Lower lobe of right lung (tissue), 2 donors: ENCODE measurements at regions not wholly inside any gene's neighbourhood (a gene's known extent, or its start where the extent isn't known, plus 50 kb on each side); places are given as distances from the start of the nearest gene placed in this dataset.
A peak's percentile ranks its signal among the peaks of the same experiment; 100 is the strongest.

ENCODE experiments used
- ATAC-seq, 2 donors: fragments of 200-7000 bp; cut with Tn5 transposase; one replicate each; pipeline ENCODE4 v1.9.1; 2020 to 2022; ENCODE audit warnings: mild to moderate bottlenecking in 2 of 2, moderate library complexity in 2 of 2
- DNase-seq: peaks from one replicate; pipeline ENCODE4 v3.0.0-alpha.2; 2020
- H3K27ac ChIP-seq: fragments of 200-600 bp; one replicate; pipeline ENCODE4 v1.8.0; 2022
- H3K27me3 ChIP-seq: fragments of 200-600 bp; one replicate; pipeline ENCODE4 v1.8.0; 2022; ENCODE audit warnings: low read depth
- H3K36me3 ChIP-seq: fragments of 200-600 bp; one replicate; pipeline ENCODE4 v1.8.0; 2022; ENCODE audit warnings: mild to moderate bottlenecking
- H3K4me1 ChIP-seq: fragments of 200-600 bp; one replicate; pipeline ENCODE4 v1.8.0; 2022
- H3K4me3 ChIP-seq: fragments of 200-600 bp; one replicate; pipeline ENCODE4 v1.8.0; 2022; ENCODE audit warnings: mild to moderate bottlenecking
- H3K9me3 ChIP-seq: fragments of 200-600 bp; one replicate; pipeline ENCODE4 v1.8.0; 2022
- intact Hi-C: fragments of 100-400 bp; cut with DNase I; formaldehyde crosslinking; loops from one replicate; pipeline ENCODE4 v1.11.0; 2022
- TF ChIP-seq, protein P1 (sequence below): fragments of 200-600 bp; IDR thresholded peaks from one replicate; pipeline ENCODE4 v1.8.0; 2022; ENCODE audit warnings: antibody characterized with exemption, mild to moderate bottlenecking
- donor health status: DM: no; HTN: yes; CAD: no; lungs with severe emphysema.

DNA sequence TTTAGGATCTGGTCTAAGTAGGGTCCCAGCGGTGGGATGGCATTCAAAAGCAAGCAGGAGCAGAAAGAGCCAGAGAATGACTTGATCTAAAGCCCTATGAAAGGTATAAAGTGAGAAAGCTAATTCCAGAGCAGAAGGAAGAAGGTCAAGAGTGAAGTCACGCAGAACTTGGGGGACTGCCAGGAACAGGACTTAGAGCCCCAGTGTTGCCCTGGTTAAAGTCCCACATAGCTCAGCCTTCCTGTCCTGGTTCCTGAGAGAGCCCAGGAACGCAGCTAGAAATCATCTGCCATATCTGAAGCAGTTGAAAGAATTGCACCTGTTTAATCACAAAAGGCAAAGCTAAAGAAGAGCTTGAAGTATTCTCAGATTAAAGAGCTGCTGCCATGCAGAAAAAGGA lies 160.6 kb upstream of the ATP1B1 start:
- ATAC-seq (peak; percentile 80 to 92), DNase-seq (peak; percentile 60)
- H3K27ac ChIP-seq = peak overlapping the region; percentile 51

DNA sequence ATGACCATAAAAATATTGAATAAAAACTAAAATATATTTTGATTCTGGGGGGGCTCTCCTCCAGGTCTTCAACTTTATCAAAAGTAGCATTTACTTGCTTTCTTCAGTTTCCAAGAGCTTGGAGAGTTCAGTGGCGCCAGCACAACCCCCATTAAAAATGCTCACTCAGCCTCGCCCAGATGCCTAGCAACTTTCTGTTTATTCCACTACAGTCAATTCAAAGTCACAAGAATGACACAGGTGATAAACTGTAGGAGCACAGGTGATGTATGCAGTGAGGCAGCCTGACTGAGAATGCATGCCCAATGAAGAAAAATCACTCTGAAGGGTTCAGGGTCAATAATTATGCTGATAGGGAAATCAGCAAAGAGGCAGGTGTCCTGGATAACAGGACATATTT lies 159.4 kb upstream of the ATP1B1 start:
- peaks cover 10% of the 10 kb centered on the region for H3K4me1 ChIP-seq
- TF ChIP-seq, protein P1, sequence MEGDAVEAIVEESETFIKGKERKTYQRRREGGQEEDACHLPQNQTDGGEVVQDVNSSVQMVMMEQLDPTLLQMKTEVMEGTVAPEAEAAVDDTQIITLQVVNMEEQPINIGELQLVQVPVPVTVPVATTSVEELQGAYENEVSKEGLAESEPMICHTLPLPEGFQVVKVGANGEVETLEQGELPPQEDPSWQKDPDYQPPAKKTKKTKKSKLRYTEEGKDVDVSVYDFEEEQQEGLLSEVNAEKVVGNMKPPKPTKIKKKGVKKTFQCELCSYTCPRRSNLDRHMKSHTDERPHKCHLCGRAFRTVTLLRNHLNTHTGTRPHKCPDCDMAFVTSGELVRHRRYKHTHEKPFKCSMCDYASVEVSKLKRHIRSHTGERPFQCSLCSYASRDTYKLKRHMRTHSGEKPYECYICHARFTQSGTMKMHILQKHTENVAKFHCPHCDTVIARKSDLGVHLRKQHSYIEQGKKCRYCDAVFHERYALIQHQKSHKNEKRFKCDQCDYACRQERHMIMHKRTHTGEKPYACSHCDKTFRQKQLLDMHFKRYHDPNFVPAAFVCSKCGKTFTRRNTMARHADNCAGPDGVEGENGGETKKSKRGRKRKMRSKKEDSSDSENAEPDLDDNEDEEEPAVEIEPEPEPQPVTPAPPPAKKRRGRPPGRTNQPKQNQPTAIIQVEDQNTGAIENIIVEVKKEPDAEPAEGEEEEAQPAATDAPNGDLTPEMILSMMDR = no peak
- H3K4me3 ChIP-seq = no peak overlapping the region
- intact Hi-C loops = no loop called here
- H3K27ac ChIP-seq = no peak overlapping the region
- H3K9me3 ChIP-seq = no peaks in the 10 kb centered on the region
- ATAC-seq = peak; percentile 60 to 89
- H3K27me3 ChIP-seq = no peaks in the 10 kb centered on the region
- DNase-seq = no peak
- H3K36me3 ChIP-seq = no peaks in the 10 kb centered on the region

More for the DNA sequence above, 160.6 kb upstream of the ATP1B1 start:
- TF ChIP-seq, protein P1 = no peak
- no peaks in the 10 kb centered on the region for H3K9me3 ChIP-seq
- no peak overlapping the region for H3K4me3 ChIP-seq
- peaks cover 10% of the 10 kb centered on the region for H3K4me1 ChIP-seq
- no peaks in the 10 kb centered on the region for H3K27me3 ChIP-seq
- intact Hi-C loops = no loop called here
- H3K36me3 ChIP-seq = no peaks in the 10 kb centered on the region

DNA sequence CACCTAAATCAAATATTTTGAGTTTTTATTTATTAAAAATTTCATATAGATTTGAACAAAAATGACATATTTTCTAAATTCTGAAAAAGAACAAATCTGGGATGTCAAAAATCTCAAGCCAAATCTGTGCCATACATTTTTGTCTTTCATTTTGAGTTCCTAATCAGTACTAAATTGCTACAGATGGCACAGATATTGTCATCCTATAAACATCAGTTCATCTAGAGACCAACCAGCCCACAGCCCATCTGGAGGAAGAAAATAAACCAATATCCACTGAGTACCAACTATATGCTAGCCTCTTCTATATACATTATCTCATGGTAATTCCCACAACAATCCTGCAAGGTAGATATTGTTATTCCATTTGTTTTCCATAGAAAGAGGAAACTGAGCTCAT lies 156.8 kb upstream of the ATP1B1 start:
- Histone ChIP-seq H3K27ac (no peak overlapping the region), H3K9me3 (no peaks in the 10 kb centered on the region), H3K36me3 (no peaks in the 10 kb centered on the region), H3K27me3 (no peaks in the 10 kb centered on the region), H3K4me3 (no peak overlapping the region), H3K4me1 (peaks cover 10% of the 10 kb centered on the region)
- DNase-seq (no peak), ATAC-seq (no peak)
- TF ChIP-seq, protein P1 = no peak
- intact Hi-C loops = no loop called here

DNA sequence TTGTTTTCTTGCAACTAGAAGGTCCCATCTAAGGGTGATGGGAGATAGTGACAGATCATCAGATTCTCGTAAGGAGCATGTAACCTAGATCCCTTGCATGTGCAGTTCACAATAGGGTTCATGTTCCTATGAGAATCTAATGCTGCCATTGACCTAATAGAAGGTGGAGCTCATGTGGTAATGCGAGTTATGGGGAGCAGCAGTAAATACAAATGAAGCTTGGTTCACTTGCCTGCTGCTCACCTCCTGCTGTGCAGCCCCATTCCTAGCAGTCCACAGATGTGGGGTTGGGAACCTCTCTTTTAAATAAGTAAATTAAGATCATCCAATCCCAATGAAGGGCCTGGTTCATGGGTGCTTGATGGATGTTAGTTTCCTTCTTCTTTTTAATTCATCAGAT lies 148.7 kb upstream of the ATP1B1 start:
- no peaks in the 10 kb centered on the region for H3K9me3 ChIP-seq
- no peak for DNase-seq
- ATAC-seq = no peak
- intact Hi-C loops = no loop called here
- H3K36me3 ChIP-seq = no peaks in the 10 kb centered on the region
- no peaks in the 10 kb centered on the region for H3K27me3 ChIP-seq
- no peak overlapping the region for H3K27ac ChIP-seq
- no peaks in the 10 kb centered on the region for H3K4me1 ChIP-seq
- no peak overlapping the region for H3K4me3 ChIP-seq
- TF ChIP-seq, protein P1 = no peak

DNA sequence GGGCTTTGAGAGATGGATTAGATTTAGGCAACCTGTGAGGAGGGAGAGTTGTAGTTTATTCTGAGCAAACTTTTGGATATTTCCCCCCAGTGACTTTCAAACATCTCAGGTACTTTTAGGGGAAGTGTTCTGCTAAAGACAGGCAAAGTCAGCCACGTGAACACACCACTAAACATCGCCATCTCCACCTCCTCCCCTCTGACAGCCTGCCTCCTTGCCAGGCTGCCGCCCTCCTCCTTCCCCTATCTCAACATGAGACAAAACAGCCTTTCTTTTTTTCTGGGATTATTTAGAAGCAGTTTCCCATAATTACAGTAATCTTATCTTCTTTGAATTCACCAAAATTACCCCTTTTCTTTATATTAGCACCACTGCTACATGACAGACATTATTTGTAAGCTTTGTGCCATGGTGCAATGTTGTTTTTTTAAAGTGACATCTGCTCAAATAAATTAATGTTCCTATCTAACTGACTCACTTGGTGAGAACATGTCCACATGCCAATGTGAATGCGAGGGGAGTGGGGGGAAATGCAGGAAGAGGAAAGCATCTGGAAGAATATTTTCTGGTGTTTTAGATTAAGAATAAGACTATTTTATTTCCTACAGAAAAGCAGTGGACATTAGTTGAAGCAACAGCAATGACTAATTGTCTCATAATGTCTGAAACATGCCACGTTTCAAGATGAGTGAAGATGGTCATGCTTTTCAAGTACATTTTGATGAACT lies 147.8 kb upstream of the ATP1B1 start:
- Histone ChIP-seq H3K4me3 (no peak overlapping the region), H3K4me1 (no peaks in the 10 kb centered on the region), H3K27ac (no peak overlapping the region), H3K9me3 (no peaks in the 10 kb centered on the region), H3K36me3 (no peaks in the 10 kb centered on the region), H3K27me3 (no peaks in the 10 kb centered on the region)
- TF ChIP-seq, protein P1 = no peak
- ATAC-seq = no peak
- intact Hi-C loops = no loop called here
- no peak for DNase-seq
